T-helper 1 cell treated with Interleukin-12 subunit alpha and Interleukin-12 subunit beta and Interleukin-4 antibody, amounts not matched to agents 30 ng/mL and 1 ng/mL, for 36 hours (primary cell): ENCODE measurements at regions not wholly inside any gene's neighbourhood (a gene's known extent, or its start where the extent isn't known, plus 50 kb on each side); places are given as distances from the start of the nearest gene placed in this dataset.

ENCODE experiments used
- intact Hi-C: fragments of 100-400 bp; cut with micrococcal nuclease; formaldehyde crosslinking; loops from one replicate; pipeline ENCODE4 v1.15.1; 2024

DNA sequence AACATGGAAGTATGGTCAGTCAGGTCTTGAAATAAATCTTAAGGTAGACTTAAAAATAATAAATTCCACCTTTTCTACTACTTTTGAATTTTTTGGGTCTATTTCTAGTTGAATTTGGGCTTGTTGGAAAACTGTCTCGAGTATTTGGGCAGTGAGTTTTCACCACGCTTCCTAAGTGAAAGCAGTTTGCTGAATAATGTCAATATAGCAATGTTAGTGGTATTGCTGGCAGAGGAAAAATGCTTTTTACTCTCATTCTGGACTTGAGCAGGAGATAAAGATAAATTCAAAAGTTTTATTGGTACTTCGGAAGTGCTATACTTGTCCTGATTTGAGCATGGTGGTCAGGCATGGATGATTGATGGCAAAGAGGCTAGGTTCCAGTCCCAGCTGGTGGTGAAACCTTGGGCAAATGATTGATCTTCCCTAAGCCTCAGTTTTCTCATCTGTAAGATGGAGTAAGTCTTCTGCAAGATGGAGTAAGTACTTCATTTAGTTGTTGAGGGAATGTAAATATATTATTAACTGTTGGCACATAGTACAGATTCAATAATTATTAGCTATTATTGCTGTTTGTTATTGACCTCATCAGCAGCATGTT lies 503.5 kb upstream of the ZEB2 start:
- intact Hi-C loops: no loop called here

GRCh38 chr2:145022666-145023333 lies 502.9 kb upstream of the ZEB2 start:
- intact Hi-C loops: no loop called here

- intact Hi-C loops: no loop called here
Measured at GRCh38 chr2:145021962-145022665, 502.2 kb upstream of the ZEB2 start.

DNA sequence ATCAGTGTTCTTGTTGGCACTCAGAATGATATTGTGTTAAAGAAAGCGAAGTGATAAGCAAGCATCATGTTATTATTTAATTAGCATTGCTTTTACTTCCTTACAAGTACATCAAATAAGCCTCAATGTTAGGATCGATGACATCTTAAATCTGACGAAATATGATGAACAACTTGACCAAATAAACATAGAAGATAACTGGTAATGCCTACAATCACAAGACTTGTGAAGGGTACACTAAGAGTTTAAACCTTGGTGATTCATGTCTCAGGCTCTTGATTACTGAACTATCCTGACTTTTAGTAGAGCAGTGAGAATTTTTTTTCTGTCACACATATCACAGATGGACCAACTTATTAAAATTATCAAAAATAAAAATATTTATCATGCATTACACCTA lies 500.8 kb upstream of the ZEB2 start:
- intact Hi-C loops: no loop called here

- intact Hi-C loops: no loop called here
Measured at GRCh38 chr2:145020139-145020538, 500.2 kb upstream of the ZEB2 start.

GRCh38 chr2:145018502-145018901 lies 498.6 kb upstream of the ZEB2 start:
- intact Hi-C loops: no loop called here

GRCh38 chr2:145017149-145017548 lies 497.2 kb upstream of the ZEB2 start:
- intact Hi-C loops: no loop called here

GRCh38 chr2:145016711-145017110 lies 496.8 kb upstream of the ZEB2 start:
- intact Hi-C loops: no loop called here

DNA sequence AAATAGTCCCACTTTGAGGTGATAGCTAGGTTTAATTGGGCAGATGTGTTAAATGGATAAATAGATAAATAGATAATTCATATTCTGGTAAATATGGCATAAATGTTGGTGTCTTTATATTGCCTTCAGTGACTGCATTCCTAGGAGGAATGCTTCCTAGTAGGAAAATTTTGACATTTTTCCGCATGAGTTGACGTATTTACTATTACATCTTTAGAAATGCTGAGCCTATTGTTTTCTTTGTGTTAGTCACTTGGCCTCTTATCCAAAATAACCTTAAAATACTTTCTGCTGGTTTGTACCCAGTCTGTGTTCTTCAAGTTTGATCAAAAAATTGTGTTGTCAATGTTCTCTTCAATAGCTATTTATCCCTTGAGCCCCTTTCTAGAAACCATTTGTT lies 495.6 kb upstream of the ZEB2 start:
- intact Hi-C loops: no loop called here

DNA sequence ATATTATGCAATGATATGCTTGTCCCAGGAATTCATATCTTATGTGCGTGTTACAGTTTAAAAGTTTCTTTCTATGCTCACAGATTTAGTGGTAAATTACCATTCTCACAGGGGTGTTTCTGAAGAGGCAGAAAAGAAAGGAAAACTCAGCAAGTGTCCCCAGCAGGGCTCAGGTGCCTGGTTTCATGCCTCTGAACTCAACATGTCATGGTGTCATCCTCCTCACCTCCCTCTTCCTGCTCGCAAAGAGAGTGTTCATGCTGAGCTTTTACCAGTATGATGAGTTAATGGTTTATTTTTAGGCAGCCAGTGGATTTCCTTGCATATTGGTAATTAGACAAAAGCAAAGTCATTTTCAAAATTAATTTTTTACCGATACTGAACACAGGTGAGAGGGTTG lies 492.9 kb upstream of the ZEB2 start:
- intact Hi-C loops: no loop called here

- intact Hi-C loops: no loop called here
Measured at GRCh38 chr2:145012214-145012670, 492.3 kb upstream of the ZEB2 start.

GRCh38 chr2:145010635-145011034 lies 490.7 kb upstream of the ZEB2 start:
- intact Hi-C loops: no loop called here

DNA sequence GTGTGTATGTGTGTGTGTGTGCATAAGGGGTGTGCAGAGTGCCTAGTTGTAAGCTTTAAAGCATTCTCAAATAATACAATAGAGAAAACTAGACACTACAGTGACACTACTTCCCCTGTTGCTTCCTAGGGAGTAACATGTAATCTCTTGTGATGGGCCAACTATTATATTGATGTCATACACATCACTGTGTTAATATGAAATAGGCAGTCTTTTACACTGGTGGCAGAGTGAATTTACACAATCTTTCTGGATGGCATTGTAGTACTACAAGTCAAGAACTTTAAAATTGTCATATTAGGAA lies 488.0 kb upstream of the ZEB2 start:
- intact Hi-C loops: no loop called here

DNA sequence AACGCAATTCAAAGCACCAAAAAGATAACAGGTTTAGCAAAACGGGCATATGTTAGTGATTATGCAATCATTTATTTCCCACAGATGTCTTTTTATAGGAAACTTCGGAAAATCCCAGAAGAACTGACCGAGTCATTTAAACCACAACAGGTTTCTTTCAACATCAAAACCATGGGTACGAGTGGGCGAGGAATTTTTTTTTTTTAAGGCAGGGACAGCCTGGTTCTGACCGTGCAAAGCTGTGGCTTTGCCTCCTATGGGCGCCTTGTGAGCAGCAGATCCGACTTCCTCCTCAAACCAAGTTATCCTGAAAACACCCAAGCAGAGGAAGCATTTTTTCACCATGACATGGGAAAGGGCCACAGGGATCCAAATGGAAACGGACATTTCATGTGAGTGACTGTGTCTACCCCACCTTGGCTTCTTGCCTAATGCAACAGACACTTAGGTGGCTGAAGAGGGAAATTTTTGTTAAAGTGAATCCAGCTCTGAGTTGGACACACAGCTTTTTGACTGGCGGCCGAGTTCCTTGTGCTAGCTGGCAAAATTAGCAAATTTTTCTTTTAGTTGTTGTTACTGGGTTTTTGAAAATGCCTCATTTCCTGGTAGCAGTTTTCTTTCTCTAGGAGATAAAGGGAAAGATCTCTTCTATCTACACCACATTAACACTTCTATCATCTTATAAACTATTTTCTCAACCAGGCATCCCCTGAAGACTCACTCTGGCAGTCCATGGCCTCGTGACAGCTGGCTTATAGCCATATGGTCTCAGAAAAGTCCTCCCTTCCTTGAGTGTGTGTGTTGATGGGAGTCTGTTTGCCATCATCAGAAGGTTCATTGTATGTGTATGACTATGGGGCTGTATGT lies 487.4 kb upstream of the ZEB2 start:
- intact Hi-C loops: no loop called here

DNA sequence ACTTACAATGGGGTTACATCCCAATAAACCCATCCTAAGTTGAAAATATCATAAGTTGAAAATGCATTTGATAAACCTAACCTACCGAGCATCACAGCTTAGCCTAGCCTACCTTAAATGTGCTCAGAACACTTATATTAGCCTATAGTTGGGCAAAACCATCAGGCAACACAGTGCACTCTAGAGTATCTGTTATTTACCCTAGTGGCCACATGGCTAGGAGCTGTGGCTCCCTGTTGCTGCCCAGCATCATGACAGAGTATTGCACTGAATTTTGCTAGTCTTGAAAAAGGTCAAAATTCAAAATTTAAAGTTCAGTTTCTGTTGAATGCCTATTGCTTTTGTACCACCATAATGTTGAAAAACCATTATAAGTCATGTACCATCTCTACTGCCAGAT lies 482.7 kb upstream of the ZEB2 start:
- intact Hi-C loops: no loop called here

DNA sequence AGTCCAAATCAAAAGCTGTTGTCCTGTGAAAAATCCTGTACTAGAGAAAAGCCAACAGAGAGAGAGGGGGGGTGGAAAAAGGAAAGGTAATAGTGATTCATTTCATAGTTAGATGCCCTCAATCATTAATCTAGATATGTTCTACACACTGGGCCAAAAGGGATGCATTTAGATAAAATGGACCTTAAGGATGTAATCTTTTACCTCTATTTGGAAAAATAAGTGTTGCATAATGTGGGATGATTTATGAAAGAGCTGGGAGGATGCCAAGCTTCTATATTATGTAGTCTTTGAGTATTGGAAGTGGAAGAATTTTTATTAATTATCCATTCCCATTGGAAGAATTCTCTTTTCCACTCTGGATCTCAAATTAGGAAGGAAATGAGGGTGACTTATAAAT lies 480.5 kb upstream of the ZEB2 start:
- intact Hi-C loops: no loop called here

- intact Hi-C loops: no loop called here
Measured at GRCh38 chr2:144999936-145000335, 480.0 kb upstream of the ZEB2 start.

GRCh38 chr2:144999071-144999875 lies 479.4 kb upstream of the ZEB2 start:
- intact Hi-C loops: no loop called here

GRCh38 chr2:144998435-144998834 lies 478.5 kb upstream of the ZEB2 start:
- intact Hi-C loops: no loop called here

DNA sequence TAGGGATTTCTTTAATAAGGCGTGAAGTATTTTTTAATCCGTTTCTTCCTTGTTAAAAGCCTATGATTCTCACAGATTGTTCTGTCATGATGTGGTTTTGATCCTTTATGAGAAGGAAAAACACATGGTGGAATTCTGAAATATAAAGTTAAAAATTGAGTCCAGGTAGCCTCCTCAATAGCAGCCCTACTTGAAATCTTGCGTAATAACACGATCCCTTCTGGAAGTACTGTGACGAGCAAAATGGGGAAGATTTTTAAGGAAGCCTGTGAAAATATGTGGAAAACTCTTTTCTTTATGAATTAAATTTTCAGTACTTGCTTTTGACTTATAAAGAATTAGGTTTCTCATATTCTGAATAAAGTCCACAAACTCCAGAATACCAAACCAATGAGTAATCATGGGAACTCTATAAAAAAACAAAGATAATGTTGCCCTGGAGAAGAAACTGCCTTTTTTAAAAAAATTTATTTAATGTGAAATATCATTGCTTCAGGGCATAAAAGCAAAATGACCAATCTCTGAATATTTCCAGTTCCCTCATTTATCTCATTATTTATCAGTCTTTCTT lies 476.4 kb upstream of the ZEB2 start:
- intact Hi-C loops: no loop called here

DNA sequence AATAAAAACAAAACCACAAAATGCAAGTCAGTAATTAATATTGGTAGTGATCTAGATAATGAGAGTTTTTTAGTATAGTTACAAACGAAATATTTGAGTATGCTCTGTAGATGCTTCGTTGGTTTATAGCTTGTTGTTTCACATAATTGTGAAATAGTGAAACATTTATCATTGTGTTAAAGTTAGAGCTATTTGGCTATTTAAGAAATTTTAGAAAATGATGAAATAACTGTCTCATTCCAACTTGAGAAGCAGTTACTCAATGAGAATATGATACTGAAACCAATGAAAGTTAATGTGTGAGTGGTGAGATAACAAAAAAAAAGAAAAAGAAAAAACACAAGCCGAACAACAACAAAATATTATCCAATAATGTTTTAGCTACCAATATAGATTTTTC lies 475.6 kb upstream of the ZEB2 start:
- intact Hi-C loops: no loop called here
